Neural cell (in vitro differentiated cells): ENCODE measurements at regions not wholly inside any gene's neighbourhood (a gene's known extent, or its start where the extent isn't known, plus 50 kb on each side); places are given as distances from the start of the nearest gene placed in this dataset.

Source experiments
- H2AFZ ChIP-seq: fragments of 200-600, 300-800 bp; sonication (generic), shearing (Covaris generic); 2 replicates; pipeline ENCODE4 v1.6.0; 2014; ENCODE audit warnings: low read depth, mild to moderate bottlenecking, antibody characterized with exemption, low read length, moderate library complexity
- H3F3A ChIP-seq: fragments of 200-600 bp; shearing (Covaris generic); 2 replicates; pipeline ENCODE4 v1.6.1; 2016; ENCODE audit warnings: mild to moderate bottlenecking, moderate library complexity, mixed read lengths, antibody characterized with exemption, low read length; ENCODE audit not compliant: insufficient read depth, poor library complexity, severe bottlenecking
- H3K27ac ChIP-seq: fragments of 200-600, 300-800 bp; sonication (generic), shearing (Covaris generic); 2 replicates; pipeline ENCODE4 v1.5.1; 2014; ENCODE audit warnings: mild to moderate bottlenecking, low read length, moderate library complexity
- H3K27me3 ChIP-seq: fragments of 300-800, 200-600 bp; sonication (generic), shearing (Covaris generic); 2 replicates; pipeline ENCODE4 v1.6.0; 2014; ENCODE audit warnings: mild to moderate bottlenecking, low read depth, low read length, moderate library complexity; ENCODE audit not compliant: insufficient read depth
- H3K36me3 ChIP-seq: fragments of 300-800, 200-600 bp; sonication (generic), shearing (Covaris generic); 2 replicates; pipeline ENCODE4 v1.5.1; 2014; ENCODE audit warnings: mild to moderate bottlenecking, antibody characterized with exemption, low read length, moderate library complexity; ENCODE audit not compliant: insufficient read depth
- H3K4me2 ChIP-seq: fragments of 300-800, 200-600 bp; sonication (generic), shearing (Covaris generic); 2 replicates; pipeline ENCODE4 v1.6.0; 2014; ENCODE audit warnings: mild to moderate bottlenecking, low read length
- H3K4me3 ChIP-seq: fragments of 300-800, 200-600 bp; sonication (generic), shearing (Covaris generic); 2 replicates; pipeline ENCODE4 v1.5.1; 2014; ENCODE audit warnings: mild to moderate bottlenecking, low read length, moderate library complexity
- H3K79me2 ChIP-seq: fragments of 200-600 bp; shearing (Covaris generic); replicated peaks from 2 replicates; pipeline ENCODE4 v1.6.0; 2014; ENCODE audit warnings: mild to moderate bottlenecking, low read length, moderate library complexity; ENCODE audit not compliant: insufficient read depth
- H3K9ac ChIP-seq: fragments of 300-800, 200-600 bp; sonication (generic), shearing (Covaris generic); 2 replicates; pipeline ENCODE4 v1.6.1; 2016; ENCODE audit warnings: mild to moderate bottlenecking, low read length, mixed read lengths
- H3K9me2 ChIP-seq: fragments of 200-600 bp; shearing (Covaris generic); 2 replicates; pipeline ENCODE4 v1.6.1; 2016; ENCODE audit warnings: mild to moderate bottlenecking, low read length, mixed read lengths; ENCODE audit not compliant: insufficient read depth
- H3K9me3 ChIP-seq: fragments of 200-600, 300-800 bp; sonication (generic), shearing (Covaris generic); 2 replicates; pipeline ENCODE4 v1.6.1; 2016; ENCODE audit warnings: mild to moderate bottlenecking, mixed run types, low read length, moderate library complexity, mixed read lengths
- H4K20me1 ChIP-seq: fragments of 200-600 bp; shearing (Covaris generic); 2 replicates; pipeline ENCODE4 v1.6.1; 2016; ENCODE audit warnings: mild to moderate bottlenecking, mixed run types; ENCODE audit not compliant: insufficient read depth
- CTCF ChIP-seq: fragments of 450-650 bp; IDR thresholded peaks from 2 replicates; pipeline ENCODE4 v1.5.1; 2014; ENCODE audit warnings: antibody characterized with exemption, mild to moderate bottlenecking, moderate library complexity; ENCODE audit not compliant: poor library complexity, severe bottlenecking
- EP300 ChIP-seq: fragments of 450-650 bp; conservative IDR thresholded peaks from 2 replicates; pipeline ENCODE4 v1.6.1; 2014; ENCODE audit warnings: antibody characterized with exemption, mild to moderate bottlenecking, moderate library complexity; ENCODE audit not compliant: poor library complexity, severe bottlenecking
- EZH2 ChIP-seq: fragments of 200-600, 300-800 bp; shearing (Covaris generic), sonication (generic); IDR thresholded peaks from 2 replicates; pipeline ENCODE4 v1.6.1; 2014; ENCODE audit warnings: antibody characterized with exemption, low read length, borderline replicate concordance, mild to moderate bottlenecking; ENCODE audit not compliant: insufficient read depth, poor library complexity, severe bottlenecking
- MXI1 ChIP-seq: fragments of 450-650 bp; conservative IDR thresholded peaks from 2 replicates; pipeline ENCODE4 v1.6.1; 2014; ENCODE audit warnings: antibody characterized with exemption, mild to moderate bottlenecking; ENCODE audit not compliant: poor library complexity, severe bottlenecking
- POLR2AphosphoS5 ChIP-seq: IDR thresholded peaks from 2 replicates; pipeline ENCODE4 v1.6.1; 2012
- RAD21 ChIP-seq: fragments of 450-650 bp; conservative IDR thresholded peaks from 2 replicates; pipeline ENCODE4 v1.6.1; 2014; ENCODE audit warnings: antibody characterized with exemption, mild to moderate bottlenecking, moderate library complexity
- REST ChIP-seq: IDR thresholded peaks from 2 replicates; pipeline ENCODE4 v1.6.1; 2012; ENCODE audit warnings: borderline replicate concordance
- SMC3 ChIP-seq: fragments of 450-650 bp; conservative IDR thresholded peaks from 2 replicates; pipeline ENCODE4 v1.6.1; 2014; ENCODE audit warnings: antibody characterized with exemption, mild to moderate bottlenecking, moderate library complexity; ENCODE audit not compliant: poor library complexity
- TAF1 ChIP-seq: IDR thresholded peaks from 2 replicates; pipeline ENCODE4 v1.6.1; 2012; ENCODE audit warnings: low read depth

GRCh38 chr11:91956711-91957110 lies 267.9 kb upstream of the FAT3 start (continued):
- no peak for TF ChIP-seq EP300
- no peak for TF ChIP-seq RAD21
- no peak for TF ChIP-seq TAF1

- Histone ChIP-seq H3F3A (no peaks in the 10 kb centered on the region), H2AFZ (no peak overlapping the region), H3K36me3 (no peaks in the 10 kb centered on the region), H3K4me3 (no peak overlapping the region), H3K27ac (no peak overlapping the region), H3K9me2 (no peaks in the 10 kb centered on the region), H3K4me2 (no peak overlapping the region), H3K9me3 (no peaks in the 10 kb centered on the region), H4K20me1 (no peaks in the 10 kb centered on the region), H3K9ac (no peak overlapping the region), H3K27me3 (no peaks in the 10 kb centered on the region), H3K79me2 (no peaks in the 10 kb centered on the region)
- TF ChIP-seq RAD21 (no peak), MXI1 (no peak), POLR2AphosphoS5 (no peak), SMC3 (no peak), REST (no peak), EP300 (no peak), EZH2 (no peak), TAF1 (no peak), CTCF (no peak)
These were observed 269.4 kb upstream of the FAT3 start for GRCh38 chr11:91955206-91955605.

- Histone ChIP-seq H2AFZ (no peak overlapping the region), H3K4me2 (no peak overlapping the region), H3F3A (no peaks in the 10 kb centered on the region), H3K27ac (no peak overlapping the region), H4K20me1 (no peaks in the 10 kb centered on the region), H3K36me3 (no peaks in the 10 kb centered on the region), H3K9me2 (no peaks in the 10 kb centered on the region), H3K79me2 (no peaks in the 10 kb centered on the region), H3K9me3 (no peaks in the 10 kb centered on the region), H3K9ac (no peak overlapping the region), H3K27me3 (no peaks in the 10 kb centered on the region), H3K4me3 (no peak overlapping the region)
- no peak for TF ChIP-seq EP300
- no peak for TF ChIP-seq RAD21
- no peak for TF ChIP-seq POLR2AphosphoS5
- no peak for TF ChIP-seq TAF1
- TF ChIP-seq CTCF, result no peak
- no peak for TF ChIP-seq SMC3
- TF ChIP-seq MXI1, result no peak
- TF ChIP-seq REST, result no peak
- no peak for TF ChIP-seq EZH2
These were observed 272.6 kb upstream of the FAT3 start for GRCh38 chr11:91952056-91952455.
